ENCODE measurements at regions not wholly inside any gene's neighbourhood (a gene's known extent, or its start where the extent isn't known, plus 50 kb on each side); places are given as distances from the start of the nearest gene placed in this dataset.
"Not testable (repeated sequence)": the region's sequence is repeated elsewhere in the genome, so short reads cannot be mapped to it uniquely, and the experiment has no call there.

DNA sequence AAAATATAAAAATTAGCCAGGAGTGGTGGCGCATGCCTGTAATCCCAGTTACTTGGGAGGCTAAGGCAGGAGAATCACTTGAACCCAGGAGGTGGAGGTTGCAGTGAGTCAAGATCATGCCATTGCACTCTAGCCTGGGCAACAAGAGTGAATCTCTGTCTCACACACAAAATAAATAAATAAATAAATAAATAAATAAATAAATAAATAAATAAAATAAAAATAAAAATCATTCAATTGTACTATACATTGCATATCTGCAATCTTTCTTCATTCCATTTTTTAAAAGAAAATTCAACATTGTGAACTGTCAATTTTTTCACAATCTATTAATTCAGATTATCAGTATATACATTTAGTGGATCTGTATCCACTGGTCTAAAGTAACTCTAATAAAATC, 193.9 kb downstream of the TMEM47 start:
- not testable (repeated sequence) for H2AFZ ChIP-seq (ENCODE audit: low read depth, low read length); H2BK5ac ChIP-seq (ENCODE audit: low read depth, low read length, poor library complexity, severe bottlenecking); H2BK15ac ChIP-seq (ENCODE audit: low read depth, poor library complexity, severe bottlenecking); H3K4me3 ChIP-seq (ENCODE audit: insufficient read depth in 1 of 2, low read depth in 1 of 2, low read length in 2 of 2); H3K79me1 ChIP-seq (replicated peaks; ENCODE audit: low read length, poor library complexity, severe bottlenecking); H3K4me2 ChIP-seq (ENCODE audit: low read length, poor library complexity, severe bottlenecking); H3K4ac ChIP-seq (ENCODE audit: low read depth in 1 of 2, low read length in 2 of 2); H2AK5ac ChIP-seq (ENCODE audit: low read length, severe bottlenecking); H3K18ac ChIP-seq (ENCODE audit: low read depth in 1 of 2, low read length in 2 of 2); H3K27me3 ChIP-seq (ENCODE audit: control insufficient read depth in 1 of 2, insufficient read depth in 1 of 2, low read length in 2 of 2); H2BK12ac ChIP-seq (ENCODE audit: low read length in 2 of 2); H3K36me3 ChIP-seq (ENCODE audit: control insufficient read depth in 1 of 2, insufficient read depth in 2 of 2, low read depth in 1 of 2, low read length in 2 of 2); DNase-seq; H3K14ac ChIP-seq (ENCODE audit: low read length in 2 of 2); H3K9ac ChIP-seq (ENCODE audit: low read length); H2BK120ac ChIP-seq (ENCODE audit: low read depth, low read length); H3K4me1 ChIP-seq (ENCODE audit: control insufficient read depth, insufficient read depth, low read depth, low read length); H3K23ac ChIP-seq (ENCODE audit: low read length in 2 of 2); H3K27ac ChIP-seq (ENCODE audit: low read length, poor library complexity, severe bottlenecking); H3K9me3 ChIP-seq (ENCODE audit: control insufficient read depth, low read length); H4K8ac ChIP-seq (ENCODE audit: low read length); H4K91ac ChIP-seq (ENCODE audit: low read length)
- WGBS = no CpG with 5 or more reads among the region's 1 CpG

DNA sequence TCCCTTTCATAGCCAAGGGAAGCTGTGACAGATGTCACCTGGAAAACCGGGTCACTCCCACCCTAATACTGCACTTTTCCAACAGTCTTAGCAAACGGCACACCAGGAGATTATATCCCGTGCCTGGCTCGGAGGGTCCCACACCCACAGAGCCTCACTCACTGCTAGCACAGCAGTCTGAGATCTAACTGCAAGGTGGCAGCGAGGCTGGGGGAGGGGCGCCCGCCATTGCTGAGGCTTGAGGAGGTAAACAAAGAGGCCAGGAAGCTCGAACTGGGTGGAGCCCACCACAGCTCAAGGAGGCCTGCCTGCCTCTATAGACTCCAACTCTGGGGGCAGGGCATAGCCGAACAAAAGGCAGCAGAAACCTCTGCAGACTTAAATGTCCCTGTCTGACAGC, 199.2 kb downstream of the TMEM47 start:
- not testable (repeated sequence) for H3K27ac ChIP-seq (ENCODE audit: low read length, poor library complexity, severe bottlenecking); H2BK12ac ChIP-seq (ENCODE audit: low read length in 2 of 2); H3K4me3 ChIP-seq (ENCODE audit: insufficient read depth in 1 of 2, low read depth in 1 of 2, low read length in 2 of 2); H3K36me3 ChIP-seq (ENCODE audit: control insufficient read depth in 1 of 2, insufficient read depth in 2 of 2, low read depth in 1 of 2, low read length in 2 of 2); H3K27me3 ChIP-seq (ENCODE audit: control insufficient read depth in 1 of 2, insufficient read depth in 1 of 2, low read length in 2 of 2); H3K4me2 ChIP-seq (ENCODE audit: low read length, poor library complexity, severe bottlenecking); H3K9ac ChIP-seq (ENCODE audit: low read length); H3K4ac ChIP-seq (ENCODE audit: low read depth in 1 of 2, low read length in 2 of 2); DNase-seq; H3K18ac ChIP-seq (ENCODE audit: low read depth in 1 of 2, low read length in 2 of 2); H3K4me1 ChIP-seq (ENCODE audit: control insufficient read depth, insufficient read depth, low read depth, low read length); H2BK5ac ChIP-seq (ENCODE audit: low read depth, low read length, poor library complexity, severe bottlenecking); H3K79me1 ChIP-seq (replicated peaks; ENCODE audit: low read length, poor library complexity, severe bottlenecking); H3K23ac ChIP-seq (ENCODE audit: low read length in 2 of 2); H2AK5ac ChIP-seq (ENCODE audit: low read length, severe bottlenecking); H4K8ac ChIP-seq (ENCODE audit: low read length); H3K14ac ChIP-seq (ENCODE audit: low read length in 2 of 2); H2BK15ac ChIP-seq (ENCODE audit: low read depth, poor library complexity, severe bottlenecking); H2AFZ ChIP-seq (ENCODE audit: low read depth, low read length); H3K9me3 ChIP-seq (ENCODE audit: control insufficient read depth, low read length); H2BK120ac ChIP-seq (ENCODE audit: low read depth, low read length); H4K91ac ChIP-seq (ENCODE audit: low read length)
- 77% methylated on average over 7 of the region's 9 CpGs for WGBS

DNA sequence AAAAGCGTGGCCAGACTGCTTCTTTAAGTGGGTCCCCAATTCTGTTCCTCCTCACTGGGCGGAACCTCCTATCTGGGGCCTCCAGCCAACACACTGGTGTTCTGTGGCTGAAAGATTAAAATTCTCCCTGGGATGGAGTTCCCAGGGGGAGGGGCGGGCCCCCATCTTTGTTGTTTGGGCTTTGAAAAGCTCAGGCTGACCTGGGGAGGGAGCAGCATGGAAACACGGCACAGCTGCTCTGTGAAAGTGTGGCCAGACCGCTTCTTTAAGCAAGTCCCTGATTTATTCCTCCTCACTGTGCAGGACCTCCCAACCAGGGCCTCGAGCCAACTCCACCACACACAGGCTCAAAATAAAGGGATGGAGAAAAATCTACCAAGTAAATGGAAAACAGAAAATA, 219.5 kb downstream of the TMEM47 start:
- H3K18ac ChIP-seq (ENCODE audit: low read depth in 1 of 2, low read length in 2 of 2) = no peak overlapping the region
- DNase-seq = no peak
- no peak overlapping the region for H4K91ac ChIP-seq (ENCODE audit: low read length)
- H3K4me1 ChIP-seq (ENCODE audit: control insufficient read depth, insufficient read depth, low read depth, low read length) = no peaks in the 10 kb centered on the region
- no peaks in the 10 kb centered on the region for H3K36me3 ChIP-seq (ENCODE audit: control insufficient read depth in 1 of 2, insufficient read depth in 2 of 2, low read depth in 1 of 2, low read length in 2 of 2)
- no peak overlapping the region for H2BK5ac ChIP-seq (ENCODE audit: low read depth, low read length, poor library complexity, severe bottlenecking)
- H3K4ac ChIP-seq (ENCODE audit: low read depth in 1 of 2, low read length in 2 of 2) = no peak overlapping the region
- H2AFZ ChIP-seq (ENCODE audit: low read depth, low read length) = no peak overlapping the region
- no peak overlapping the region for H2BK12ac ChIP-seq (ENCODE audit: low read length in 2 of 2)
- no peak overlapping the region for H3K9ac ChIP-seq (ENCODE audit: low read length)
- 79% methylated on average over 2 of the region's 6 CpGs for WGBS
- no peak overlapping the region for H2AK5ac ChIP-seq (ENCODE audit: low read length, severe bottlenecking)
- H2BK120ac ChIP-seq (ENCODE audit: low read depth, low read length) = no peak overlapping the region
- no peaks in the 10 kb centered on the region for H3K27me3 ChIP-seq (ENCODE audit: control insufficient read depth in 1 of 2, insufficient read depth in 1 of 2, low read length in 2 of 2)
- no peak overlapping the region for H3K23ac ChIP-seq (ENCODE audit: low read length in 2 of 2)
- H3K4me2 ChIP-seq (ENCODE audit: low read length, poor library complexity, severe bottlenecking) = no peak overlapping the region
- H3K4me3 ChIP-seq (ENCODE audit: insufficient read depth in 1 of 2, low read depth in 1 of 2, low read length in 2 of 2) = no peak overlapping the region
- no peak overlapping the region for H2BK15ac ChIP-seq (ENCODE audit: low read depth, poor library complexity, severe bottlenecking)
- H3K9me3 ChIP-seq (ENCODE audit: control insufficient read depth, low read length) = no peaks in the 10 kb centered on the region
- H3K79me1 ChIP-seq (replicated peaks; ENCODE audit: low read length, poor library complexity, severe bottlenecking) = no peaks in the 10 kb centered on the region
- H3K27ac ChIP-seq (ENCODE audit: low read length, poor library complexity, severe bottlenecking) = no peak overlapping the region
- H3K14ac ChIP-seq (ENCODE audit: low read length in 2 of 2) = no peak overlapping the region
- no peak overlapping the region for H4K8ac ChIP-seq (ENCODE audit: low read length)

DNA sequence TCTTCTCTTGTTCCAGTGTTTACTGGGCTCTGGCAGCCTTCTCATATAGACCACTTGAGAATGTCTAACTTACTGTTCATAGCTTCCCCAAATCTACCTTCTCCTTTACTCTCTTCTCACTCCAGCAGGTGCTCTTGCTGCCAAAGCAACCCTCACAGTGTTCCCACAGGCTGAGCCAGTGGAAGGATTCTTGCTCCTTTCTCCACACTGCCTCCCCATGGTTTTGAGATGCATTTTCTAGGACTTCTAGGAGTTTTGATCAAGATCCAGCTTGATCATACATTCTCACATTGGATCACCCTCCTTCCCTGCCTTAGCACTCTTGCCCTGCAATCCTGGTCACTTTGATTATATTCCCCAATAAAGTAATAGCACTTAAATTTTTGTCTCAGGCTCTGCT, 230.8 kb downstream of the TMEM47 start:
- Histone ChIP-seq H3K9me3 (ENCODE audit: control insufficient read depth, low read length) (no peaks in the 10 kb centered on the region), H3K18ac (ENCODE audit: low read depth in 1 of 2, low read length in 2 of 2) (no peak overlapping the region), H2BK12ac (ENCODE audit: low read length in 2 of 2) (no peak overlapping the region), H3K23ac (ENCODE audit: low read length in 2 of 2) (no peak overlapping the region), H3K4me3 (ENCODE audit: insufficient read depth in 1 of 2, low read depth in 1 of 2, low read length in 2 of 2) (no peak overlapping the region), H2BK15ac (ENCODE audit: low read depth, poor library complexity, severe bottlenecking) (no peak overlapping the region), H2AFZ (ENCODE audit: low read depth, low read length) (no peak overlapping the region), H3K14ac (ENCODE audit: low read length in 2 of 2) (no peak overlapping the region), H3K36me3 (ENCODE audit: control insufficient read depth in 1 of 2, insufficient read depth in 2 of 2, low read depth in 1 of 2, low read length in 2 of 2) (no peaks in the 10 kb centered on the region), H2BK120ac (ENCODE audit: low read depth, low read length) (no peak overlapping the region), H3K79me1 (replicated peaks; ENCODE audit: low read length, poor library complexity, severe bottlenecking) (no peaks in the 10 kb centered on the region), H3K9ac (ENCODE audit: low read length) (no peak overlapping the region), H3K4ac (ENCODE audit: low read depth in 1 of 2, low read length in 2 of 2) (no peak overlapping the region), H2BK5ac (ENCODE audit: low read depth, low read length, poor library complexity, severe bottlenecking) (no peak overlapping the region), H2AK5ac (ENCODE audit: low read length, severe bottlenecking) (no peak overlapping the region), H3K4me2 (ENCODE audit: low read length, poor library complexity, severe bottlenecking) (no peak overlapping the region), H3K27me3 (ENCODE audit: control insufficient read depth in 1 of 2, insufficient read depth in 1 of 2, low read length in 2 of 2) (no peaks in the 10 kb centered on the region), H3K4me1 (ENCODE audit: control insufficient read depth, insufficient read depth, low read depth, low read length) (no peaks in the 10 kb centered on the region), H4K91ac (ENCODE audit: low read length) (no peak overlapping the region), H3K27ac (ENCODE audit: low read length, poor library complexity, severe bottlenecking) (no peak overlapping the region), H4K8ac (ENCODE audit: low read length) (no peak overlapping the region)
- no peak for DNase-seq

Data from mesenchymal stem cell (in vitro differentiated cells and primary cell).